Neuronal stem cell (in vitro differentiated cells): ENCODE measurements at regions not wholly inside any gene's neighbourhood (a gene's known extent, or its start where the extent isn't known, plus 50 kb on each side); places are given as distances from the start of the nearest gene placed in this dataset.

Experiments used
- DNase-seq: peaks from one replicate; pipeline ENCODE4 v3.0.0-alpha.2; 2013; ENCODE audit warnings: low spot score
- H2AFZ ChIP-seq: one replicate; pipeline ENCODE4 v1.6.1; 2013; ENCODE audit warnings: mild to moderate bottlenecking, low read length, inconsistent platforms
- H2AK5ac ChIP-seq: 2 replicates; pipeline ENCODE4 v1.6.1; 2013; ENCODE audit warnings: low read depth, mild to moderate bottlenecking, inconsistent platforms, low read length, moderate library complexity, mixed read lengths
- H2BK120ac ChIP-seq: 2 replicates; pipeline ENCODE4 v1.6.1; 2013; ENCODE audit warnings: low read depth, mild to moderate bottlenecking, inconsistent platforms, low read length, moderate library complexity, mixed read lengths
- H2BK12ac ChIP-seq: one replicate; pipeline ENCODE4 v1.6.1; 2013; ENCODE audit warnings: low read length, inconsistent platforms
- H2BK15ac ChIP-seq: 2 replicates; pipeline ENCODE4 v1.6.1; 2013; ENCODE audit warnings: mild to moderate bottlenecking, low read length, inconsistent platforms, mixed read lengths
- H2BK5ac ChIP-seq: one replicate; pipeline ENCODE4 v1.6.1; 2013; ENCODE audit warnings: inconsistent platforms, mild to moderate bottlenecking, low read length, moderate library complexity
- H3K14ac ChIP-seq: one replicate; pipeline ENCODE4 v1.6.1; 2013; ENCODE audit warnings: low read length, inconsistent platforms
- H3K18ac ChIP-seq: 2 replicates; pipeline ENCODE4 v1.6.1; 2013; ENCODE audit warnings: low read length, inconsistent platforms
- H3K23ac ChIP-seq: 2 replicates; pipeline ENCODE4 v1.6.1; 2013; ENCODE audit warnings: low read depth, mild to moderate bottlenecking, mixed read lengths, low read length, inconsistent platforms; ENCODE audit not compliant: poor library complexity
- H3K27ac ChIP-seq: replicated peaks from 3 replicates; pipeline ENCODE4 v1.5.1; 2013; ENCODE audit warnings: low read length, inconsistent platforms
- H3K27me3 ChIP-seq, 3 experiments: 2 replicates each; pipeline ENCODE4 v1.6.1; 2013; ENCODE audit warnings: low read length in 3 of 3, mild to moderate bottlenecking in 2 of 3, inconsistent platforms in 1 of 3, low read depth in 1 of 3, mixed read lengths in 1 of 3, moderate library complexity in 1 of 3; ENCODE audit not compliant: control insufficient read depth in 3 of 3, insufficient read depth in 3 of 3
- H3K36me3 ChIP-seq, 2 donors: replicated peaks in 1 of 2; 2 replicates each; pipeline ENCODE4 v1.6.1; 2013; ENCODE audit warnings: low read length in 2 of 2; ENCODE audit not compliant: control insufficient read depth in 2 of 2, insufficient read depth in 2 of 2
- H3K4ac ChIP-seq: 2 replicates; pipeline ENCODE4 v1.6.1; 2013; ENCODE audit warnings: inconsistent platforms, mild to moderate bottlenecking, low read length, moderate library complexity
- H3K4me1 ChIP-seq, 2 donors: 1 replicate in 1 of 2; 2 replicates in 1 of 2; pipeline ENCODE4 v1.6.1; 2013; ENCODE audit warnings: low read length in 2 of 2, low read depth in 1 of 2; ENCODE audit not compliant: control insufficient read depth in 2 of 2, insufficient read depth in 1 of 2
- H3K4me2 ChIP-seq: one replicate; pipeline ENCODE4 v1.6.1; 2013; ENCODE audit warnings: mild to moderate bottlenecking, low read length, inconsistent platforms; ENCODE audit not compliant: insufficient read depth, poor library complexity, severe bottlenecking
- H3K4me3 ChIP-seq, 2 donors: 2 replicates each; pipeline ENCODE4 v1.5.1; 2013; ENCODE audit warnings: low read length in 2 of 2, mild to moderate bottlenecking in 2 of 2, inconsistent platforms in 1 of 2, moderate library complexity in 1 of 2
- H3K79me1 ChIP-seq: one replicate; pipeline ENCODE4 v1.6.1; 2013; ENCODE audit warnings: low read depth, mild to moderate bottlenecking, inconsistent platforms, low read length, moderate library complexity
- H3K9ac ChIP-seq: one replicate; pipeline ENCODE4 v1.6.1; 2013; ENCODE audit warnings: mild to moderate bottlenecking, low read depth, low read length, inconsistent platforms; ENCODE audit not compliant: poor library complexity
- H3K9me3 ChIP-seq, 2 donors: replicated peaks in 1 of 2; 2 replicates each; pipeline versions ENCODE3 to v1.6.1; 2013; ENCODE audit warnings: low read length in 2 of 2, mild to moderate bottlenecking in 2 of 2, inconsistent platforms in 1 of 2, low read depth in 1 of 2, mixed read lengths in 1 of 2, moderate library complexity in 1 of 2; ENCODE audit not compliant: control insufficient read depth in 2 of 2, insufficient read depth in 1 of 2
- H4K8ac ChIP-seq: one replicate; pipeline ENCODE4 v1.6.1; 2013; ENCODE audit warnings: low read depth, mild to moderate bottlenecking, inconsistent platforms, low read length, moderate library complexity
- H4K91ac ChIP-seq: one replicate; pipeline ENCODE4 v1.6.1; 2013; ENCODE audit warnings: low read length, low read depth, mild to moderate bottlenecking, inconsistent platforms; ENCODE audit not compliant: poor library complexity
- WGBS, 2 donors: extraction: QIAGEN DNeasy Blood & Tissue Kit; methylation state at CpG; one replicate each; pipeline ENCODE4 v1.1.7; 2013; ENCODE audit warnings: missing lambda C conversion rate in 2 of 2, mixed read lengths in 1 of 2; ENCODE audit not compliant: insufficient read length in 2 of 2, insufficient replicate concordance in 1 of 2; ENCODE audit errors: extremely low coverage in 2 of 2; 5-methylcytosine and 5-hydroxymethylcytosine counted together

GRCh38 chr5:125199968-125200865 is 453.8 kb upstream of the ZNF608 start:
- peak overlapping the region; percentile 97 for H4K91ac ChIP-seq
- DNase-seq, result no peak
- no peak overlapping the region for H2BK12ac ChIP-seq
- H3K27me3 ChIP-seq, result no peaks in the 10 kb centered on the region
- peaks cover 0 to 3% of the 10 kb centered on the region in 2 donors for H3K9me3 ChIP-seq
- no peak overlapping the region for H3K9ac ChIP-seq
- no peak overlapping the region for H4K8ac ChIP-seq
- no peak overlapping the region for H3K4ac ChIP-seq
- no peak overlapping the region for H3K14ac ChIP-seq
- peaks cover 13 to 55% of the 10 kb centered on the region in 2 donors for H3K4me1 ChIP-seq
- no peak overlapping the region for H2BK120ac ChIP-seq
- H2AFZ ChIP-seq, result peak overlapping the region; percentile 91
- H3K4me2 ChIP-seq, result peak overlapping the region; percentile 58
- no peak overlapping the region for H2BK15ac ChIP-seq
- WGBS, 2 donors, result no CpG with 5 or more reads among the region's 17 CpGs
- H3K27ac ChIP-seq, result peak overlapping the region; percentile 73
- no peak overlapping the region for H3K23ac ChIP-seq
- no peak overlapping the region for H2BK5ac ChIP-seq
- peak overlapping the region; percentile 13 for H3K18ac ChIP-seq
- H2AK5ac ChIP-seq, result no peak overlapping the region
- H3K36me3 ChIP-seq, result no peaks in the 10 kb centered on the region
- H3K79me1 ChIP-seq, result no peaks in the 10 kb centered on the region
- peak overlapping the region in 1 of 2 donors; percentile 41 for H3K4me3 ChIP-seq

GRCh38 chr5:125200866-125201373 is 454.5 kb upstream of the ZNF608 start:
- H3K27ac ChIP-seq, result peak overlapping the region; percentile 73
- no peak overlapping the region for H4K91ac ChIP-seq
- no CpG with 5 or more reads among the region's 5 CpGs for WGBS, 2 donors
- H2BK120ac ChIP-seq, result no peak overlapping the region
- H3K36me3 ChIP-seq, result no peaks in the 10 kb centered on the region
- no peak overlapping the region for H4K8ac ChIP-seq
- no peaks in the 10 kb centered on the region for H3K79me1 ChIP-seq
- no peak for DNase-seq
- H2AK5ac ChIP-seq, result no peak overlapping the region
- H2AFZ ChIP-seq, result peak overlapping the region; percentile 91
- H3K4me1 ChIP-seq, result peaks cover 13 to 53% of the 10 kb centered on the region in 2 donors
- H3K9me3 ChIP-seq, result peaks cover 0 to 3% of the 10 kb centered on the region in 2 donors
- no peak overlapping the region for H3K14ac ChIP-seq
- no peak overlapping the region for H2BK5ac ChIP-seq
- no peak overlapping the region for H3K9ac ChIP-seq
- no peak overlapping the region for H2BK15ac ChIP-seq
- H2BK12ac ChIP-seq, result no peak overlapping the region
- H3K18ac ChIP-seq, result peak overlapping the region; percentile 13
- H3K4ac ChIP-seq, result no peak overlapping the region
- H3K27me3 ChIP-seq, result no peaks in the 10 kb centered on the region
- peak overlapping the region; percentile 58 for H3K4me2 ChIP-seq
- H3K23ac ChIP-seq, result no peak overlapping the region
- peak overlapping the region in 1 of 2 donors; percentile 41 for H3K4me3 ChIP-seq

DNA sequence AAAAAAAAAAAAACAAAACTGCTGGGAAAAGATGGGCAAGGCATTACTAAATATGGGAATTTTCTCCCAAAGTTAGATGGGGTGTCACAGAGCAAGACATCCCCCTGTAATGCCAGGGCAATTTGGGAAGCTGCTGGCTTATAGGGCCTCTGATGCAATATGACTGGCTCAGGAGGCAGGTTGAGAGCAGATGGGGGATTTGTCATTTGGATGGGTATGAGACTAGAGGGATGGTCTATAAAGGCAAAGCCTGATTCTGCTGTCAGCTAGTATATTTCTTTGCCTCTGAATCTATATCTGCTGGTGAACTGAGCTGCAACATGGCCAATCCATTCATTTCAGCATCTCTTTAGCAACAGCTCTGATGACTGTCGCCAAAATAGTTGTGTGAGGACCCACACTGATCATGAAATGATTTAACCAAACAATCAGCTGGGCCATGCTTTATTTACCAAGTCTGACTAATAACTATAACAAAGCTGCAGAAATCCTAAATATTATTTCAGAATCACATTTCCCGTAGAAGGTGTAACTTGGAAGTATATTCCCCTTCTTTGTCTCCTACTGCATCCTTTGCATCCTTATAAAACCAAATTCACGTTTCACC is 455.1 kb upstream of the ZNF608 start:
- Histone ChIP-seq H3K4ac (no peak overlapping the region), H4K91ac (no peak overlapping the region), H3K79me1 (no peaks in the 10 kb centered on the region), H2BK15ac (no peak overlapping the region), H3K27ac (no peak overlapping the region), H3K4me3 (no peak overlapping the region), H3K4me2 (no peak overlapping the region), H2AK5ac (no peak overlapping the region), H3K18ac (no peak overlapping the region), H3K4me1 (peaks cover 11 to 49% of the 10 kb centered on the region in 2 donors), H3K9ac (no peak overlapping the region), H2BK5ac (no peak overlapping the region), H4K8ac (no peak overlapping the region), H2AFZ (peak overlapping the region; percentile 91), H3K36me3 (no peaks in the 10 kb centered on the region), H3K23ac (no peak overlapping the region), H2BK12ac (no peak overlapping the region), H3K9me3 (peaks cover 0 to 3% of the 10 kb centered on the region in 2 donors), H3K14ac (no peak overlapping the region), H3K27me3 (no peaks in the 10 kb centered on the region), H2BK120ac (no peak overlapping the region)
- no peak for DNase-seq
- WGBS, 2 donors, result no CpG with 5 or more reads among the region's 3 CpGs

DNA sequence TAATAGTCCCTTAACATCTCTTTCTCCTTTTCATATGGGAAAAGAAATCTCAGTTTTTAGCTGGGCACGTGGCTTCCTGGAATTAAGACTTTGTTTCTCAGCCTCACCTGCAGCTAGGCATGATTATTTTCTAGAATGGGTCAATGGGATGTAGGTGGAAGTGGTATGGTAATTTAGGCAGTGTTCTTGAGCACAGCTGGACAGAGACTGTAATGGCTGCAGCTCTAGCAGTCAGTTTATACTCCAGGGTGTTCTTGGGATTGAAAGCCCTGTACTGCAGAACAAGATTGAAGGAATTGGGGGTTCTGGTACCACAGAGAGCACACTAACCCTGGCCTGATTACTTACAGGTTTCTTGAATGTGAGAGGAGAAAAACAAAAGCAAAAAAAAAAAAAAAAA is 455.9 kb upstream of the ZNF608 start:
- no peak for DNase-seq
- Histone ChIP-seq H3K4me2 (no peak overlapping the region), H3K79me1 (no peaks in the 10 kb centered on the region), H3K9me3 (peaks cover 0 to 3% of the 10 kb centered on the region in 2 donors), H2BK12ac (no peak overlapping the region), H3K36me3 (no peaks in the 10 kb centered on the region), H2BK120ac (no peak overlapping the region), H4K8ac (no peak overlapping the region), H2BK5ac (no peak overlapping the region), H3K27me3 (no peaks in the 10 kb centered on the region), H4K91ac (no peak overlapping the region), H3K18ac (no peak overlapping the region), H2BK15ac (no peak overlapping the region), H3K23ac (no peak overlapping the region), H2AK5ac (no peak overlapping the region), H3K9ac (no peak overlapping the region), H2AFZ (no peak overlapping the region), H3K4me3 (no peak overlapping the region), H3K4me1 (peaks cover 5 to 42% of the 10 kb centered on the region in 2 donors), H3K27ac (no peak overlapping the region), H3K4ac (no peak overlapping the region), H3K14ac (no peak overlapping the region)
- no CpG with 5 or more reads among the region's 1 CpG for WGBS, 2 donors
